Epithelial cell of esophagus (primary cell): ENCODE measurements at regions not wholly inside any gene's neighbourhood (a gene's known extent, or its start where the extent isn't known, plus 50 kb on each side); places are given as distances from the start of the nearest gene placed in this dataset.
"Not testable (repeated sequence)": the region's sequence is repeated elsewhere in the genome, so short reads cannot be mapped to it uniquely, and the experiment has no call there.

Experiments used
- DNase-seq: peaks from one replicate; pipeline ENCODE4 v3.0.0; 2010; ENCODE audit warnings: low read depth
- H3K4me3 ChIP-seq: 2 replicates; pipeline ENCODE4 v1.5.1; 2011; ENCODE audit warnings: mild to moderate bottlenecking, low read length, control low read depth
- TF ChIP-seq, protein P1 (sequence below): IDR thresholded peaks from 2 replicates; pipeline ENCODE4 v1.5.1; 2011; ENCODE audit warnings: low read depth, mild to moderate bottlenecking, low read length, control low read depth, inconsistent platforms; ENCODE audit not compliant: insufficient read depth; ENCODE audit errors: missing control alignments

DNA sequence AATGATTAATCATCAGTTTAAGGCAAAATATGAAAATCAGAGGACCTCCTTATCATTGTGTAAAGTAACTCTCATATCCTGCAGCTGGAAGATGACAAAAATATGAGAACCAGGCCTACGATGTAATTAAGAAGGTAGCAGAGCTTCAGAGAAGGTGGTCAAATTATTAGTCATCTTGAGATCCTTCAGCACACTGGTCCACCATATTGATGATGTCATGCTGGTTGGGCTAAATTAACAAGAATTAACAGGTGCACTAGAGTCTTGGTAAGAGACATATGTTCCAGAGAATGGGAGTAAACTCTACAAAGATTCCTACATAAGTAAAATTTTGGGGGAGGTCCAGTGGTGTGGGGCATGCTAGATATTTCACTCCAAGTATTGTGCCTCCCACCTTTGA is 112.8 kb downstream of the OTOR start:
- TF ChIP-seq, protein P1, sequence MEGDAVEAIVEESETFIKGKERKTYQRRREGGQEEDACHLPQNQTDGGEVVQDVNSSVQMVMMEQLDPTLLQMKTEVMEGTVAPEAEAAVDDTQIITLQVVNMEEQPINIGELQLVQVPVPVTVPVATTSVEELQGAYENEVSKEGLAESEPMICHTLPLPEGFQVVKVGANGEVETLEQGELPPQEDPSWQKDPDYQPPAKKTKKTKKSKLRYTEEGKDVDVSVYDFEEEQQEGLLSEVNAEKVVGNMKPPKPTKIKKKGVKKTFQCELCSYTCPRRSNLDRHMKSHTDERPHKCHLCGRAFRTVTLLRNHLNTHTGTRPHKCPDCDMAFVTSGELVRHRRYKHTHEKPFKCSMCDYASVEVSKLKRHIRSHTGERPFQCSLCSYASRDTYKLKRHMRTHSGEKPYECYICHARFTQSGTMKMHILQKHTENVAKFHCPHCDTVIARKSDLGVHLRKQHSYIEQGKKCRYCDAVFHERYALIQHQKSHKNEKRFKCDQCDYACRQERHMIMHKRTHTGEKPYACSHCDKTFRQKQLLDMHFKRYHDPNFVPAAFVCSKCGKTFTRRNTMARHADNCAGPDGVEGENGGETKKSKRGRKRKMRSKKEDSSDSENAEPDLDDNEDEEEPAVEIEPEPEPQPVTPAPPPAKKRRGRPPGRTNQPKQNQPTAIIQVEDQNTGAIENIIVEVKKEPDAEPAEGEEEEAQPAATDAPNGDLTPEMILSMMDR, result no peak
- DNase-seq, result no peak
- no peak overlapping the region for H3K4me3 ChIP-seq

DNA sequence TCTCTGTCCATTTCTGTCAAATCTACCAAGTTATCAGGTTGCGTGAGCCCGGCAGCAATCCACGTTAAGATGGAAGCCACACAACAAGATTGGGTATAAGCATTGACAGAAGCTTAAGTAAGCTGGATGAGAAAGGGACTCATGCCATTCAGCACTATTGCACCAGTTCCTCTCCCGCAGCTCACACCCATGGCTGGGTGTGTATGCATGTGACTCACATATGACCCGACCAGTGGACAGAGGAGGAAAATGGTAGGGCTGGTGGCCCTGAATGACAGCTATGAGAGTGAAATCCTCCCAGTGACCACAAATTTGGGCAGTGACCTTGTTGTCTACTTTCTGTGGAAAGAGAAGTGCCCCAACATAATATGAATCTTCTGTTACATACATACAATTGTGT is 113.5 kb downstream of the OTOR start:
- no peak overlapping the region for H3K4me3 ChIP-seq
- no peak for DNase-seq
- TF ChIP-seq, protein P1, result no peak

DNA sequence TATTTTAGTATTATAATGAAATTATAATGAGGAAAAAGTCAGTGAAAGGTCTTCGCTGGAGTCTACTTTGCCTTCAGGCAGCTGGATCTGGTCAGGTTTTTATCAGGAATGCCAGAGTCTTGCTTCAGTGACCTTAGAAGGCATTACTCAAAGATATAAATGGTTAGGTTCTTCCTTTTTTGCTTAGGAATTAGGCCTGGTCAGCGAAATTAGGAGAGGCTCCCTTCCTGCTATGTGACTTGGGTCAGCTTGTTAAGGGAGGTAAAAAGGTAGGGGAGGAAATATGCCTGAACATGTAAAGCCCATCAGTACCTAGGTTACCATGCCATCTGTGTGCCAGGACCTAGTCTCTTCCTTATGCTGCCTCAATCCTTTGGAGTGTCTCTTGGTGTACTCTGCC is 115.1 kb downstream of the OTOR start:
- no peak overlapping the region for H3K4me3 ChIP-seq
- no peak for DNase-seq
- TF ChIP-seq, protein P1, result no peak

DNA sequence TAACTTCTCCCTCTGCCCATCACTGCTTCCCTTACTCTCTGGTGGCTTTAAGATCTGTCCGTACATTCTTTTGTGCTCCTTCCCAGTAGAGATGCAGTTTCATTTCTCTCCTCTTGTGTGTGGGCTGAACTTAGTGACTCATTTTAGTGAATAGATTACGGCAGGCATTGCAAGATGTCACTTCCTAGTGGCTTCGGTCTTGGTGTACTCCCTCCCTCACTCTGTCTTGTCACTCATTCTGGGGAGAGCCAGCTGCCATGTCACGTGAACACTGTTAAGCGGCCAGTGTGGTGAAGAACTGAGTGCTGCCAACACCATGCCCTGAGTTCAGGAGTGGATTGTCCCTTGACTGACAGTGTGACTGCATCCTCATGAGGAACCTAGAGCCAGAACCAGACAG is 115.9 kb downstream of the OTOR start:
- no peak for DNase-seq
- no peak overlapping the region for H3K4me3 ChIP-seq
- TF ChIP-seq, protein P1, result no peak

DNA sequence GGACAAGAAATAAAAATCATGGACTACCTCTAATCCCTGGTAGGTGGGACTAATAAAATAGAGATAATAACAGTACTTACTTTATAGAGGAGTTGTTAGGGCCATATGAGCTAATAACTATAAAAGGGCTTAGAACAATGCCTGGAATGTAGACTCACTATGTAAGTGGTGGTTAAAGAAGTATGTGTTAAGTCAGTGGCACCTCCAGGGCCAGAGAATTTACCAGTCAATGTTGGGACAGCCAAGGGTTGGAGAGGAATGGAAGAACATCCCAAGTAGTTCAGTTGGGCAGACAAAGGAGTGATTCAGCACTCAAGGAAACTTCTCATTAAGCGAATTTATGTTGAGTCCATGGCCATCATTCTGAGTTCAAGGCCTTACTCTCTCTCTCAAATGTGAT is 116.8 kb downstream of the OTOR start:
- no peak overlapping the region for H3K4me3 ChIP-seq
- no peak for DNase-seq
- TF ChIP-seq, protein P1, result no peak

DNA sequence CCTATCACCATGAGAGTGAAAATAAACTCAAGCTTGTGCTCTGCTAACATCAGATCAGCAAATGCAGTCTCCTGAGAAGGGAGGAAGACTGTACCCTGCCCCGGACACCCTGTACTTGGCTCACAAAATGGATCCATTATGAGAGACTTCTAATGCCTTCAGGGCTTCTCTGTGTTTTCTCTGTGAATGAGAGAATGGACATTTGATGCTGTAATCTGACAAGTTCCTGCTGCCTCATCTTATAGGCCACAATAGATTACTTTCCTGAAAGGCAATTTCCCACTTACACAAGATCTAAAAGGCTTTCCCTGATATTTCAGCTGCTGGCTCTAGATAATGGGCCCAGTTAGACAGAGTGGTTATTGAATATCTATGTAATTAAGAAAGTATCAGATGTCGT is 117.2 kb downstream of the OTOR start:
- no peak for DNase-seq
- no peak overlapping the region for H3K4me3 ChIP-seq
- TF ChIP-seq, protein P1, result no peak

DNA sequence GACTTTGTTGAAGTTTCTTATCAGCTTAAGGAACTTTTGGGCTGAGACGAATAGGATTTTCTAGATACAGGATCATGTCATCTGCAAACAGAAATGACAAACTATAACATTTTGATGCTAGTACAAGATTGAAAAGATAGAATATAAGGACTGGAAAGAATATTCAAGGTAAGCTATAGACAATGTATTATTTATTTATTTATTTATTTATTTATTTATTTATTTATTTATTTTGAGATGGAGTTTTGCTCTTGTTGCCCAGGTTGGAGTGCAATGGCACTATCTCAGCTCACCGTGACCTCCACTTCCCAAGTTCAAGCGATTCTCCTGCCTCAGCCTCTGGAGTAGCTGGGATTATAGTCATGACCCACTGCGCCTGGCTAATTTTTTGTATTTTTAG is 125.0 kb downstream of the OTOR start:
- DNase-seq, H3K4me3 ChIP-seq: not testable (repeated sequence)
